ENCODE measurements at regions not wholly inside any gene's neighbourhood (a gene's known extent, or its start where the extent isn't known, plus 50 kb on each side); places are given as distances from the start of the nearest gene placed in this dataset.

DNA sequence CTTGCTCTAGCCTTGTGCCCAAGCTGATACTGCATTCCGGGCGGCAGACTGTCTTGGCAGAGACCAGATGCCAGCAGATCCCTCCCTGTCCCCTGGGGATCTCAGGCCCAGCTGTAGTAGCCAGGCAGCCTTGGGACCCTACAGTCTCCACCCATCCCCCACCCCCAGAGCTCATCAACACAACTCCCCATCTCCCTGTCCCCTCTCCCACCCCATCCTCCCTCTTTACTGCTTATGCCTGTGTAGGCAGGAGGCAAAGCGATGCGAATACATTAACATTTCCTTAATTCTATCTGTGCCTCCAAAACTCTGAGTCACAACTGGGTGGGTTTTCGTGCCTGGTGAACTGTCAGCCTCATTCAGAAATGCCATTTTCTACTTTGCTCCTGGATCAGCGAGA lies 547.6 kb downstream of the BUD13 start:
- TF ChIP-seq, protein P1, sequence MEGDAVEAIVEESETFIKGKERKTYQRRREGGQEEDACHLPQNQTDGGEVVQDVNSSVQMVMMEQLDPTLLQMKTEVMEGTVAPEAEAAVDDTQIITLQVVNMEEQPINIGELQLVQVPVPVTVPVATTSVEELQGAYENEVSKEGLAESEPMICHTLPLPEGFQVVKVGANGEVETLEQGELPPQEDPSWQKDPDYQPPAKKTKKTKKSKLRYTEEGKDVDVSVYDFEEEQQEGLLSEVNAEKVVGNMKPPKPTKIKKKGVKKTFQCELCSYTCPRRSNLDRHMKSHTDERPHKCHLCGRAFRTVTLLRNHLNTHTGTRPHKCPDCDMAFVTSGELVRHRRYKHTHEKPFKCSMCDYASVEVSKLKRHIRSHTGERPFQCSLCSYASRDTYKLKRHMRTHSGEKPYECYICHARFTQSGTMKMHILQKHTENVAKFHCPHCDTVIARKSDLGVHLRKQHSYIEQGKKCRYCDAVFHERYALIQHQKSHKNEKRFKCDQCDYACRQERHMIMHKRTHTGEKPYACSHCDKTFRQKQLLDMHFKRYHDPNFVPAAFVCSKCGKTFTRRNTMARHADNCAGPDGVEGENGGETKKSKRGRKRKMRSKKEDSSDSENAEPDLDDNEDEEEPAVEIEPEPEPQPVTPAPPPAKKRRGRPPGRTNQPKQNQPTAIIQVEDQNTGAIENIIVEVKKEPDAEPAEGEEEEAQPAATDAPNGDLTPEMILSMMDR (IDR thresholded peaks at IDR 0.05; ENCODE audit: borderline replicate concordance, insufficient read depth, low read depth, low read length), result no peak
- H3K4me3 ChIP-seq (ENCODE audit: low read depth, low read length), result no peak overlapping the region

DNA sequence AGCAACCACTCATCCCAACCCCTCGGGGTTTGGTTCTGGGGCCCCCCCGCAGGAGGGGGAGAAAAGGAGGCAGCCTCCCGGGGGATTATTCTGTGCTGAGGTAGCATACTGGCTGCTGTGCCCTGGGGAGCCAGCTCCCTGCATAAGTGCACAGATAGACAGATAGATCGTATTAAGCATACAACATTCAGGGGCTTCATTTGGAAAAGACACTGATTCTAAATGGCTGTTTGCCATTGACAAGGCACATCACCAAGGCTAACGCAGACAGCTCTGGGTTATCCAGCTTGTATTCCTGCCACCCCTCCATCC lies 547.9 kb downstream of the BUD13 start:
- TF ChIP-seq, protein P1 (IDR thresholded peaks at IDR 0.05; ENCODE audit: borderline replicate concordance, insufficient read depth, low read depth, low read length), result no peak
- no peak overlapping the region for H3K4me3 ChIP-seq (ENCODE audit: low read depth, low read length)

- TF ChIP-seq, protein P1 (IDR thresholded peaks at IDR 0.05; ENCODE audit: borderline replicate concordance, insufficient read depth, low read depth, low read length), result peak; percentile 67; the same call in 1 of the 2 replicates
- H3K4me3 ChIP-seq (ENCODE audit: low read depth, low read length), result no peak overlapping the region
Observed at GRCh38 chr11:116224154-116224888, 548.5 kb downstream of the BUD13 start.

- H3K4me3 ChIP-seq (ENCODE audit: low read depth, low read length), result no peak overlapping the region
- TF ChIP-seq, protein P1 (IDR thresholded peaks at IDR 0.05; ENCODE audit: borderline replicate concordance, insufficient read depth, low read depth, low read length), result no peak
Observed at GRCh38 chr11:116221351-116221750, 551.4 kb downstream of the BUD13 start.

- H3K4me3 ChIP-seq (ENCODE audit: low read depth, low read length), result no peak overlapping the region
- TF ChIP-seq, protein P1 (IDR thresholded peaks at IDR 0.05; ENCODE audit: borderline replicate concordance, insufficient read depth, low read depth, low read length), result no peak
Observed at GRCh38 chr11:116219171-116219635, 553.6 kb downstream of the BUD13 start.

- TF ChIP-seq, protein P1 (IDR thresholded peaks at IDR 0.05; ENCODE audit: borderline replicate concordance, insufficient read depth, low read depth, low read length), result no peak
- no peak overlapping the region for H3K4me3 ChIP-seq (ENCODE audit: low read depth, low read length)
Observed at GRCh38 chr11:116217441-116217840, 555.3 kb downstream of the BUD13 start.

GRCh38 chr11:116217006-116217405 lies 555.8 kb downstream of the BUD13 start:
- TF ChIP-seq, protein P1 (IDR thresholded peaks at IDR 0.05; ENCODE audit: borderline replicate concordance, insufficient read depth, low read depth, low read length), result 0 out of 2 replicates have a peak, but pooled peaks have one; percentile 8
- no peak overlapping the region for H3K4me3 ChIP-seq (ENCODE audit: low read depth, low read length)

All from GM12875 (cell line).